HG03378 (cell line): ENCODE measurements at regions not wholly inside any gene's neighbourhood (a gene's known extent, or its start where the extent isn't known, plus 50 kb on each side); places are given as distances from the start of the nearest gene placed in this dataset.
"Not testable (repeated sequence)": the region's sequence is repeated elsewhere in the genome, so short reads cannot be mapped to it uniquely, and the experiment has no call there.

Experiments
- ATAC-seq: cut with Tn5 transposase; IDR thresholded peaks from one replicate; pipeline ENCODE4 v1.9.1; 2021; ENCODE audit warnings: mild to moderate bottlenecking, moderate library complexity; ENCODE audit not compliant: unreplicated experiment

- no peak for ATAC-seq
Measured at GRCh38 chr9:38259056-38259455, 133.4 kb upstream of the ALDH1B1 start.

DNA sequence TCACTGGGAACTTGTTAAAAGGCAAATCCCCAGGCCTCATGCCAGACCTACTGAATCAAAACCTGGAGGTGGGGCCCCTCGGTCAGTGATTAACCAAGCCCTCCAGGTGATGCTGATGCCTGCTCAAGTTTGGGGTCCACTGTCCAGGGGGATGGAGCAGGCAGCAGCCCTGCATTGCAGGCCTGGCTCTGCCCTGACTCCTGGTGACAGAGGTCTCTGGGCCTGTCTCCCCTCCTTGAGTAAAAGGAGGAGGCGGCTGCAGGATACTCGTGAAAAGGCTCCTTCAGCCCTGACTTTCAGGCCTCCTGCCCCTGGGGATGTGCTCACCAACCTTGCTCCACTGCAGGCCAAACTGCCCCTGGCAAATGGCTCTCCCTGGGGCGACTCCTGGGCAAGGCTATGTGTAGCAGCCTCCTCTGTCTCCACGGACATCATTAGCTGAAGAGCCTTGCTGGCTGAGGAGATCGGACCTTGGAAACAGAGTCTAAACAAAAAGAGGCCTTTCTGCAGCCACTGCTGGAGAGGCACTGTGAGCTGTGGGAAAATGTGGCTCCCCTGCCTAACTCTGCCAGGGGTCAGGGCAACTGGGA, 134.8 kb upstream of the ALDH1B1 start:
- ATAC-seq, result no peak

- ATAC-seq, result no peak
Measured at GRCh38 chr9:38256461-38256860, 136.0 kb upstream of the ALDH1B1 start.

- ATAC-seq, result no peak
Measured at GRCh38 chr9:38255599-38255998, 136.9 kb upstream of the ALDH1B1 start.

- ATAC-seq, result no peak
Measured at GRCh38 chr9:38254756-38255155, 137.7 kb upstream of the ALDH1B1 start.

- ATAC-seq, result no peak
Measured at GRCh38 chr9:38254151-38254550, 138.4 kb upstream of the ALDH1B1 start.

GRCh38 chr9:38253200-38253599, 139.3 kb upstream of the ALDH1B1 start:
- ATAC-seq, result no peak

GRCh38 chr9:38251036-38251860, 141.3 kb upstream of the ALDH1B1 start:
- no peak for ATAC-seq

GRCh38 chr9:38250279-38251035, 142.0 kb upstream of the ALDH1B1 start:
- ATAC-seq, result no peak

- no peak for ATAC-seq
Measured at GRCh38 chr9:38249587-38250210, 142.8 kb upstream of the ALDH1B1 start.

- no peak for ATAC-seq
Measured at GRCh38 chr9:38249049-38249448, 143.5 kb upstream of the ALDH1B1 start.

DNA sequence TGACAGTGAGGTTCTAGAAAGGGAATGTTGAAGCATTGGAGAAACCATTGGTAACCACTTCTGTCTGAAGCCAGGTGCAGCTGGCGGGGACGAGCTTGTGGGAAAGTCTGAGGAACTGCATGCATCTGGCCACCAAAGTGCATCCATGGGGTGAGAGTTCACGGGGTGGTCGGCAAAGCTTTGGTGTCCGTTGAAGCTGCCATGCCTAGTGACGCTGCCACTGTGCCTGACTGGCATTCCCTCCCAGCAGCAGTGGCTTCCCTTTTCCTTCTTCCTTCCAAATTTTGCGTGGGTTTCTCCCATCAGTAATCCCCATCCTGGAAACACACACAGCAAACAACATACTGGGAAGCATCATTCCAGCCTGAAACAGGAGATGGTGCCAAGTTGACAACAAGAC, 145.7 kb upstream of the ALDH1B1 start:
- ATAC-seq, result no peak

DNA sequence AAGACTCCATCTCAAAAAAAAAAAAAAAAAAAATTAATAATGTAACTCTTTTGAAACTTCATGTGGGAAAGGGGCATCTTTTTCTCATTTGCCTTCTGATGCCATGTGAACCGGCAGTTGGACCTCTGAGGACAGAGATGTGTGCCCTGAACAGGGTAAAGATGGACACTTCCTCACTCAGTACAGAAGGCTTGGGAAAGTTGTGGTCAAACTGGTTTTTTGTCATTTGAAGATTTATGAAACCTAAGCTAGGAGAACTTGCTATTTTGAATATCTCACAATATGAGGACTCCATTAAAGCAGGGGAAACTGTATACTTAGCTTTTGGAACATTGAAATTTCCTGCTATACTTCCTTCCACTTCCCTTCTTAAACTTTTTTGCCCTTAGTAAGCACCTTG, 147.5 kb upstream of the ALDH1B1 start:
- no peak for ATAC-seq

DNA sequence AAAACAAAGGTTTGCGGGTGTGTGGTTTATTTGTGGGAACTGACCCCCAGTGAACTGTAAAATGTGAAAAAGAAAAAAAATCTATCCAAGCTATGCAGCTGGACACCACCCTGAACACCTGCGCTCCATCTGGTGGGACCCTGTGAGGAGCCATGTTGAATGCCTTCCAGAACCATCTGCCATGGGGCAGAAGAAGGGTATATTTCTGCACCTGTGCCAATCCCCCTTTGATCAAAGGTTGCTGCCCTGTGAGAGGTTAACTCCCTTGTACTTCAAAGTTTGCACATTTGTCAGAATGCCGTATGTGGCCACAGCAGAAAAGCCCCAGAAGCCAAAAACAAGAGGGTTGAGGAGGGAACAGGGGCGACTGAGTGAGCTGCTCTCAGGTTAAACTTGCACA, 148.5 kb upstream of the ALDH1B1 start:
- no peak for ATAC-seq

GRCh38 chr9:38242151-38242550, 150.4 kb upstream of the ALDH1B1 start:
- ATAC-seq, result not testable (repeated sequence)

GRCh38 chr9:38240051-38240450, 152.5 kb upstream of the ALDH1B1 start:
- ATAC-seq, result no peak

DNA sequence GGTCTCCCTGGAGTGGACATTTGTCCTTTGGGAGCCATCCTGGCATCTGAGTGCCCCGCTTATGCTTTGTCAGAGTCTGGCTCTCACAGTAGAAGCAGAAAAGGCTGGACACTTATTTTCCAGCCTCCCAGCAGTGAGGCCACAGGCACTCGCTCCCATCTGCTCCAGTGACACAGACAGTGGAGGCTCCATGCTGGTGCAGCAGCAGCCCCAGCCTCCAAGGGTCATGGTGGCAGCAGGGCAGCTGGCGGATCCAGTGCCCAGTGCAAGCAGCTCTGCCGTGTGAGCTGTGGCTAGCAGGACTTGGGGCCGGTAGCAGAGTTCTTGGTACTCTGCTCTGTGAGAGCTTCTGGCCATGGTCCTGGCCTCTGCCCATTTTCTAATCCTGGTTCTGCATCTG, 157.3 kb upstream of the ALDH1B1 start:
- no peak for ATAC-seq

GRCh38 chr9:38234479-38235170, 157.9 kb upstream of the ALDH1B1 start:
- no peak for ATAC-seq

DNA sequence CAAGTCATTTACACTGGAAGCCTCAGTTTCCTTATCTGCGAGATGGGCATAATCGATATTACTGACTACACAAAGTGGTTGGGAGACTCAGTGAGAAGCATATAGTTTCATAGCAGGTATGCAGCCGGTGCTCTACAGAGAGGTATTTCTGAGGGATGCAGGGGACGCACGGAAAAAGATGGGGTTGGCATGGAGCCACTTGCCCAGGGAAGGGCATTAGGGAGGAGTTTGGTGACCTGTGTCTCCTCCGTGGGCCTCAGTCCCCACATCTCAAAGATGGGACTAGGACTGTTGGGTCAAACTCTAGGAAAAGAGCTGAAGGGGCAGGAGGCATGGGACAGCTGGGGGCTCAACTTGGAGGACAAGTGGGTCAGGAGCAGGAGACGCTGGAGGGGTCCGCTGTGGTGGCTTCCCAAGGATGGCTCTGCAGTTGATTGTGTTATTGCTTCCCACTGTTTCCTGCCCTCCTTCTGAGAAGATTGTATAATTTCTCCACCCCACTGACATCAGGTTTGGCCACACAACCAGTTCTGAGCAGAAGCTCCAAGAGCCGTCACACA, 158.6 kb upstream of the ALDH1B1 start:
- no peak for ATAC-seq

DNA sequence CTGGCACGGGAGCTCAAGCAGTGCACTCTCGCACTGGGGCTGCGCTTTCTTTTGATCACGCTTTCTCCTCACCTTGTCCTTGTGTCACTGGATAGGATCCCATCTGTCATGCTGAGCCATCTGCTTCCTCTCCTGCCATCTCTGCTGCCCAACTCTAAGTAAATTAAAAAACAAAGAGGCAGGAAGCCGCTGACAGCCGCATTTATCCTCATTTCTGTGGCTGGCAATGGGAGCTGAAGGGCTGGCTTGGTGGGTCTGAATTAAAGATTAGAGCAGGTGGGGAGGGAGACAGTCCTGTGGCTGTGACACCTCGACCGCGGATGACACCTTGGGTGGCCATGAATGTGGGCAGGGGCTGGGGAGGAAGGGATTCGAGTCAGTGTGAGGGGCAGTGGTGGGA, 159.2 kb upstream of the ALDH1B1 start:
- no peak for ATAC-seq

DNA sequence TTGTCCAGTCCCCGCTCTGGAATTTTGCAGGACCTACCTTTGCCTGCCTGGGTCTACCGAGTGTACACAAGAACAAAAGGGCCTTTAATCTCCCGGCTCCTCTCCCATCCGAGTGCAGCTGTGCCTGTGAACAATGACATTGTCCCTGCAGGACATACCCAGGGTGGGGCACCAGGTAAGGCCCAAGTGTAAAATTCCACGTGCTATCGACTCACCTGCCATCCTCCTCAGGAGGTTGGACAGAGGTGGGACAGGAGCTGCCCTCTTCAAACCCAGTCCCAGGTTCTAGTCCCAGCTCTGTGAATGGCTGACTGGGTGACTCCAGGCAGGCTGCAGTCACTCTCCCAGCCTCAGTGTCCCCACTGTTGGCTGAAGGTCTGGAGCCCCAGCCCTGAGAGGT, 159.6 kb upstream of the ALDH1B1 start:
- no peak for ATAC-seq
